Body of pancreas (tissue), 4 donors: ENCODE measurements at regions not wholly inside any gene's neighbourhood (a gene's known extent, or its start where the extent isn't known, plus 50 kb on each side); places are given as distances from the start of the nearest gene placed in this dataset.

Experiments used
- CTCF ChIP-seq, 7 experiments: fragments of 450-650 bp in 4 of 7; fragments of 200-600 bp in 3 of 7; sonication (generic) in 3 of 7; IDR thresholded peaks; one replicate each; pipeline ENCODE4 v1.5.1; 2016 to 2019; ENCODE audit warnings: antibody characterized with exemption in 7 of 7
- POLR2A ChIP-seq, 3 donors: fragments of 450-650 bp; IDR thresholded peaks; one replicate each; pipeline ENCODE4 v1.6.1; 2016; ENCODE audit warnings: antibody characterized with exemption in 3 of 3, mild to moderate bottlenecking in 2 of 3

DNA sequence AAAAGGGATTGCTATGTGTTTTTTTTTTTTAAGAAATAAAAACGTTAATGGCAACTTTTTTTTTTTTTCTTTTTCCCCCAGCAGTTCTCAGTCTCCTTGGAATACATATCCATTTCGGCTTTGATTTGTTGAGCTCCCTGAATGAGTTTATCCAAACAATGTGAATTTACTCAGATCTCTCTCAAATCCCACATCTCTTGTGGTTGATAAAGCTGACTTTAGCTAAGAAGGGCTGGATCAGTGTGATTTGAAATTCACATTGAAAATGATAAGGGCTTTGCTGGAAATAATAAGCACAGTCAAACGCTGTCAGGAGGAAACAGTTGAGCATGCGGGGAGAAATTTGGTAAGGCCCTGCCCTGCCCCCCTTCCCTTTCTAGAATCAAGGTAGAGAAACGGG, 74.1 kb upstream of the IRX3 start:
- TF ChIP-seq CTCF (IDR thresholded peaks at IDR 0.05) (no peak), POLR2A (IDR thresholded peaks at IDR 0.05) (no peak)
